Gastroesophageal sphincter (tissue), 3 donors: ENCODE measurements at regions not wholly inside any gene's neighbourhood (a gene's known extent, or its start where the extent isn't known, plus 50 kb on each side); places are given as distances from the start of the nearest gene placed in this dataset.

Experiments used
- POLR2A ChIP-seq, 2 donors: fragments of 450-650 bp; IDR thresholded peaks; one replicate each; pipeline ENCODE4 v1.6.1; 2017; ENCODE audit warnings: antibody characterized with exemption in 2 of 2, mild to moderate bottlenecking in 2 of 2, moderate library complexity in 1 of 2
- POLR2AphosphoS5 ChIP-seq: sonication (generic); formaldehyde crosslinking; IDR thresholded peaks from one replicate; pipeline ENCODE4 v1.6.1; 2017; ENCODE audit warnings: antibody characterized with exemption
- TF ChIP-seq, protein P1 (sequence below), 4 experiments: fragments of 200-600 bp in 2 of 4; fragments of 450-650 bp in 2 of 4; sonication (generic) in 1 of 4; IDR thresholded peaks; one replicate each; pipeline ENCODE4 v1.5.1; 2017 to 2019; ENCODE audit warnings: antibody characterized with exemption in 4 of 4, mild to moderate bottlenecking in 2 of 4, moderate library complexity in 2 of 4

DNA sequence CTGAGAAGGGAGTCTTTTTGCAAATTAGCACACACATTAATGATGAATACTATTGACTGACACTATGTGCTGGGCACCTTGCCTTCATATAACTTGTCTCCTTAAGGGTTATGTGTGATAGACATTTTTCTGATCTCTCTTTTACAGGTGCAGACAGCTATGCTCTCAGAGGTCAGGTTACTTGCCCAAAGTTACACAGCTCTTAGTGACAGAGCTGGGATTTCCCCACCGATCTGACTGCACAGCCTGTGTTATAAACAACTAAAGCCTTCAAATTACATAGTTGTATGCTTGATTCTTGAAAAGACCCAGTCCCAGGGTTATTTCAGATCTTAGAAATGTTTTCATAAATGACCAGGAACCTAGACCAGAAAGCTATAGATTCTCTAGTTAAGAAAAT, 462.7 kb downstream of the EBF1 start:
- TF ChIP-seq, protein P1, sequence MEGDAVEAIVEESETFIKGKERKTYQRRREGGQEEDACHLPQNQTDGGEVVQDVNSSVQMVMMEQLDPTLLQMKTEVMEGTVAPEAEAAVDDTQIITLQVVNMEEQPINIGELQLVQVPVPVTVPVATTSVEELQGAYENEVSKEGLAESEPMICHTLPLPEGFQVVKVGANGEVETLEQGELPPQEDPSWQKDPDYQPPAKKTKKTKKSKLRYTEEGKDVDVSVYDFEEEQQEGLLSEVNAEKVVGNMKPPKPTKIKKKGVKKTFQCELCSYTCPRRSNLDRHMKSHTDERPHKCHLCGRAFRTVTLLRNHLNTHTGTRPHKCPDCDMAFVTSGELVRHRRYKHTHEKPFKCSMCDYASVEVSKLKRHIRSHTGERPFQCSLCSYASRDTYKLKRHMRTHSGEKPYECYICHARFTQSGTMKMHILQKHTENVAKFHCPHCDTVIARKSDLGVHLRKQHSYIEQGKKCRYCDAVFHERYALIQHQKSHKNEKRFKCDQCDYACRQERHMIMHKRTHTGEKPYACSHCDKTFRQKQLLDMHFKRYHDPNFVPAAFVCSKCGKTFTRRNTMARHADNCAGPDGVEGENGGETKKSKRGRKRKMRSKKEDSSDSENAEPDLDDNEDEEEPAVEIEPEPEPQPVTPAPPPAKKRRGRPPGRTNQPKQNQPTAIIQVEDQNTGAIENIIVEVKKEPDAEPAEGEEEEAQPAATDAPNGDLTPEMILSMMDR (IDR thresholded peaks at IDR 0.05): no peak
- TF ChIP-seq POLR2AphosphoS5 (no peak), POLR2A (IDR thresholded peaks at IDR 0.05) (no peak)
